Small intestine (tissue), 7 donors: ENCODE measurements at regions not wholly inside any gene's neighbourhood (a gene's known extent, or its start where the extent isn't known, plus 50 kb on each side); places are given as distances from the start of the nearest gene placed in this dataset.

Experiments
- DNase-seq, 2 donors: peaks; one replicate each; pipeline versions ENCODE4 v3.0.0 to v3.0.0-alpha.2; 2013
- FAIRE-seq: peaks from 2 replicates; lab custom pipeline; 2012; peaks lifted over from hg19 to GRCh38; lab: Jason Lieb, UNC
- H3K27ac ChIP-seq, 3 donors: one replicate each; pipeline ENCODE4 v1.5.1; 2013; ENCODE audit warnings: low read length in 2 of 3, mild to moderate bottlenecking in 2 of 3, control low read depth in 1 of 3, inconsistent platforms in 1 of 3, low read depth in 1 of 3, moderate library complexity in 1 of 3
- H3K27me3 ChIP-seq, 3 donors: one replicate each; pipeline ENCODE4 v1.6.1; 2013; ENCODE audit warnings: low read length in 3 of 3, inconsistent platforms in 1 of 3; ENCODE audit not compliant: control insufficient read depth in 3 of 3, insufficient read depth in 3 of 3
- H3K36me3 ChIP-seq, 3 donors: one replicate each; pipeline ENCODE4 v1.6.1; 2013; ENCODE audit warnings: low read length in 3 of 3, inconsistent platforms in 1 of 3, low read depth in 1 of 3, mild to moderate bottlenecking in 1 of 3, moderate library complexity in 1 of 3; ENCODE audit not compliant: control insufficient read depth in 3 of 3, insufficient read depth in 2 of 3
- H3K4me1 ChIP-seq, 3 donors: one replicate each; pipeline ENCODE4 v1.6.1; 2013; ENCODE audit warnings: low read length in 2 of 3, inconsistent platforms in 1 of 3, low read depth in 1 of 3, mild to moderate bottlenecking in 1 of 3, moderate library complexity in 1 of 3; ENCODE audit not compliant: control insufficient read depth in 3 of 3, insufficient read depth in 2 of 3
- H3K4me3 ChIP-seq, 3 donors: one replicate each; pipeline ENCODE4 v1.5.1; 2013; ENCODE audit warnings: low read length in 3 of 3, control low read depth in 1 of 3, inconsistent platforms in 1 of 3, low read depth in 1 of 3, mild to moderate bottlenecking in 1 of 3, moderate library complexity in 1 of 3
- H3K9me3 ChIP-seq, 2 donors: one replicate each; pipeline ENCODE4 v1.6.1; 2013; ENCODE audit warnings: low read depth in 1 of 2, low read length in 1 of 2; ENCODE audit not compliant: control insufficient read depth in 2 of 2, insufficient read depth in 1 of 2
- WGBS, 3 donors: extraction: QIAGEN DNeasy Blood & Tissue Kit; methylation state at CpG; one replicate each; pipeline ENCODE4 v1.1.7; 2013; 5-methylcytosine and 5-hydroxymethylcytosine counted together
- donor health status: healthy with polysubstance abuse.
- donor health status: control.
- donor health status: control.
- donor health status: Bipolar disorder and iron deficiency.
- donor health status: healthy.

- H3K4me3 ChIP-seq, result no peak overlapping the region
- H3K36me3 ChIP-seq, result no peaks in the 10 kb centered on the region
- DNase-seq (no peak), FAIRE-seq (peak; percentile 51)
- H3K27me3 ChIP-seq, result no peaks in the 10 kb centered on the region
- H3K9me3 ChIP-seq, result no peaks in the 10 kb centered on the region
- no peaks in the 10 kb centered on the region for H3K4me1 ChIP-seq
- WGBS, 3 donors, result 0 to 38% (median 6%) methylated on average over 1 of the region's 1 CpG
- no peak overlapping the region for H3K27ac ChIP-seq
These were observed 138.3 kb downstream of the NOL4 start for GRCh38 chr18:34086370-34086769.

- no peaks in the 10 kb centered on the region for H3K4me1 ChIP-seq
- no peak overlapping the region for H3K4me3 ChIP-seq
- no peaks in the 10 kb centered on the region for H3K27me3 ChIP-seq
- WGBS, 3 donors, result 13 to 48% (median 28%) methylated on average over 4 of the region's 4 CpGs
- H3K9me3 ChIP-seq, result no peaks in the 10 kb centered on the region
- H3K36me3 ChIP-seq, result no peaks in the 10 kb centered on the region
- no peak for DNase-seq
- no peak for FAIRE-seq
- no peak overlapping the region for H3K27ac ChIP-seq
These were observed 139.5 kb downstream of the NOL4 start for GRCh38 chr18:34085140-34085739.

GRCh38 chr18:34084635-34085034, 140.1 kb downstream of the NOL4 start:
- H3K4me3 ChIP-seq, result no peak overlapping the region
- H3K4me1 ChIP-seq, result no peaks in the 10 kb centered on the region
- H3K36me3 ChIP-seq, result no peaks in the 10 kb centered on the region
- DNase-seq (no peak), FAIRE-seq (no peak)
- no peaks in the 10 kb centered on the region for H3K9me3 ChIP-seq
- 71 to 75% (median 73%) methylated on average over 2 of the region's 2 CpGs for WGBS, 3 donors
- no peaks in the 10 kb centered on the region for H3K27me3 ChIP-seq
- H3K27ac ChIP-seq, result no peak overlapping the region

GRCh38 chr18:34083910-34084535, 140.7 kb downstream of the NOL4 start:
- no peaks in the 10 kb centered on the region for H3K27me3 ChIP-seq
- DNase-seq (no peak), FAIRE-seq (no peak)
- no peaks in the 10 kb centered on the region for H3K4me1 ChIP-seq
- no peak overlapping the region for H3K4me3 ChIP-seq
- no peaks in the 10 kb centered on the region for H3K9me3 ChIP-seq
- no peaks in the 10 kb centered on the region for H3K36me3 ChIP-seq
- 86 to 88% (median 88%) methylated on average over 9 of the region's 9 CpGs for WGBS, 3 donors
- H3K27ac ChIP-seq, result no peak overlapping the region

GRCh38 chr18:34077599-34077998, 147.1 kb downstream of the NOL4 start:
- Histone ChIP-seq H3K27me3 (no peaks in the 10 kb centered on the region), H3K4me1 (no peaks in the 10 kb centered on the region), H3K9me3 (peaks cover 0 to 4% of the 10 kb centered on the region in 2 donors), H3K36me3 (peaks cover 0 to 2% (median 0%) of the 10 kb centered on the region in 3 donors), H3K4me3 (no peak overlapping the region), H3K27ac (no peak overlapping the region)
- DNase-seq (no peak), FAIRE-seq (peak; percentile 57)

- Histone ChIP-seq H3K27me3 (no peaks in the 10 kb centered on the region), H3K36me3 (peaks cover 0 to 2% (median 0%) of the 10 kb centered on the region in 3 donors), H3K4me1 (no peaks in the 10 kb centered on the region), H3K27ac (no peak overlapping the region), H3K9me3 (peaks cover 0 to 4% of the 10 kb centered on the region in 2 donors), H3K4me3 (no peak overlapping the region)
- 84 to 88% (median 84%) methylated on average over 10 of the region's 10 CpGs for WGBS, 3 donors
- DNase-seq, result no peak
- no peak for FAIRE-seq
These were observed 148.5 kb downstream of the NOL4 start for GRCh38 chr18:34075963-34076860.

GRCh38 chr18:34061226-34061625, 163.5 kb downstream of the NOL4 start:
- H3K27ac ChIP-seq, result no peak overlapping the region
- DNase-seq (no peak), FAIRE-seq (no peak)
- H3K9me3 ChIP-seq, result peaks cover 0 to 5% of the 10 kb centered on the region in 2 donors
- H3K4me1 ChIP-seq, result no peaks in the 10 kb centered on the region
- no peak overlapping the region for H3K4me3 ChIP-seq
- no peaks in the 10 kb centered on the region for H3K27me3 ChIP-seq
- no peaks in the 10 kb centered on the region for H3K36me3 ChIP-seq

GRCh38 chr18:34055227-34055626, 169.5 kb downstream of the NOL4 start:
- FAIRE-seq, result no peak
- no peaks in the 10 kb centered on the region for H3K36me3 ChIP-seq
- no peaks in the 10 kb centered on the region for H3K4me1 ChIP-seq
- no peaks in the 10 kb centered on the region for H3K27me3 ChIP-seq
- H3K27ac ChIP-seq, result no peak overlapping the region
- H3K4me3 ChIP-seq, result no peak overlapping the region
- 67 to 79% (median 72%) methylated on average over 1 of the region's 1 CpG for WGBS, 3 donors
- peaks cover 0 to 10% of the 10 kb centered on the region in 2 donors for H3K9me3 ChIP-seq
- DNase-seq, result no peak
